HCT116 (cell line): ENCODE measurements at regions not wholly inside any gene's neighbourhood (a gene's known extent, or its start where the extent isn't known, plus 50 kb on each side); places are given as distances from the start of the nearest gene placed in this dataset.

Source experiments
- ATAC-seq: fragments of 200-7000 bp; cut with Tn5 transposase; 2 replicates; pipeline ENCODE4 v1.9.1; 2020; ENCODE audit warnings: mild to moderate bottlenecking, moderate library complexity
- BruUV-seq: library from RNA; stranded (reverse); fragments of 400-500 nt; replicated peaks from 2 replicates; lab custom pipeline; 2021; lab: Mats Ljungman, UMichigan
- CTCF ChIA-PET: fragments of 300-600 bp; sonication (Branson Sonifier 250); formaldehyde crosslinking; loops from one replicate; lab custom pipeline; 2021; ENCODE audit warnings: antibody characterized with exemption; lab: Charles Lee
- POLR2A ChIA-PET: fragments of 300-600, 350-600 bp; sonication (Branson Sonifier 250); formaldehyde crosslinking; loops from one replicate; lab custom pipeline; 2021; ENCODE audit warnings: antibody characterized with exemption; lab: Charles Lee
- RAD21 ChIA-PET, 2 experiments: fragments of 300-600 bp; sonication (Branson Sonifier 250); formaldehyde crosslinking; loops; one replicate each; lab custom pipeline; 2023; ENCODE audit warnings: low total read pairs in 2 of 2; ENCODE audit not compliant: uncharacterized antibody in 2 of 2, unreplicated experiment in 2 of 2, low non-redundant PET in 1 of 2; lab: Charles Lee
- DNase-seq: peaks from one replicate; pipeline ENCODE4 v3.0.0-alpha.2; 2010; ENCODE audit warnings: low read depth, low spot score
- H2AFZ ChIP-seq: fragments of 200-600 bp; shearing (Covaris generic), sonication (generic); 2 replicates; pipeline ENCODE4 v1.6.1; 2017; ENCODE audit warnings: low read depth, mixed run types, mixed read lengths, antibody characterized with exemption, low read length; ENCODE audit not compliant: poor library complexity, severe bottlenecking
- H3K27ac ChIP-seq: 2 replicates; pipeline ENCODE4 v1.5.1; 2012; ENCODE audit warnings: low read depth, low read length
- H3K27me3 ChIP-seq: fragments of 200-600 bp; sonication (generic); 2 replicates; pipeline ENCODE4 v1.6.1; 2016; ENCODE audit warnings: mixed run types, low read length, mixed read lengths; ENCODE audit not compliant: insufficient read depth
- H3K36me3 ChIP-seq, 2 experiments: fragments of 200-500 bp in 1 of 2; fragments of 200-600 bp in 1 of 2; sonication (Bioruptor generic) in 1 of 2; sonication (generic) in 1 of 2; 2 replicates each; pipeline versions ENCODE4 v1.5.1 to v1.6.1; 2014 to 2016; ENCODE audit warnings: low read length in 2 of 2, inconsistent platforms in 1 of 2, mixed read lengths in 1 of 2, mixed run types in 1 of 2; ENCODE audit not compliant: insufficient read depth in 2 of 2, control insufficient read depth in 1 of 2
- H3K4me1 ChIP-seq, 2 experiments: fragments of 200-600 bp in 1 of 2; sonication (generic) in 1 of 2; 2 replicates each; pipeline versions ENCODE4 v1.5.1 to v1.6.1; 2012 to 2017; ENCODE audit warnings: low read length in 2 of 2, inconsistent platforms in 1 of 2, mild to moderate bottlenecking in 1 of 2, mixed read lengths in 1 of 2, mixed run types in 1 of 2, moderate library complexity in 1 of 2; ENCODE audit not compliant: insufficient read depth in 2 of 2, control insufficient read depth in 1 of 2
- H3K4me2 ChIP-seq: fragments of 200-600 bp; sonication (generic); 2 replicates; pipeline ENCODE4 v1.6.1; 2017; ENCODE audit warnings: mixed run types, low read length, mixed read lengths
- H3K4me3 ChIP-seq, 2 experiments: fragments of 200-600 bp in 1 of 2; sonication (generic) in 1 of 2; replicated peaks in 1 of 2; 2 replicates each; pipeline ENCODE4 v1.5.1; 2011 to 2016; ENCODE audit warnings: low read length in 2 of 2, control low read depth in 1 of 2, low read depth in 1 of 2, mild to moderate bottlenecking in 1 of 2, mixed read lengths in 1 of 2, mixed run types in 1 of 2
- H3K79me2 ChIP-seq: fragments of 200-600 bp; sonication (generic); 2 replicates; pipeline ENCODE4 v1.6.1; 2017; ENCODE audit warnings: mild to moderate bottlenecking, mixed run types, low read length, moderate library complexity, mixed read lengths; ENCODE audit not compliant: insufficient read depth
- H3K9ac ChIP-seq: fragments of 200-600 bp; sonication (generic); 2 replicates; pipeline ENCODE4 v1.6.1; 2016; ENCODE audit warnings: low read length, mixed read lengths
- H3K9me2 ChIP-seq: fragments of 200-600 bp; sonication (generic), shearing (Covaris generic); 2 replicates; pipeline ENCODE4 v1.6.1; 2017; ENCODE audit warnings: mixed run types, mild to moderate bottlenecking, moderate library complexity; ENCODE audit not compliant: insufficient read depth
- H3K9me3 ChIP-seq, 2 experiments: fragments of 200-500 bp in 1 of 2; fragments of 200-600 bp in 1 of 2; sonication (Bioruptor generic) in 1 of 2; sonication (generic) in 1 of 2; 2 replicates each; pipeline ENCODE4 v1.6.1; 2014 to 2017; ENCODE audit warnings: low read length in 2 of 2, mixed read lengths in 2 of 2, inconsistent platforms in 1 of 2, low read depth in 1 of 2, mild to moderate bottlenecking in 1 of 2, mixed run types in 1 of 2, moderate library complexity in 1 of 2; ENCODE audit not compliant: control insufficient read depth in 1 of 2, insufficient read depth in 1 of 2
- H4K20me1 ChIP-seq: fragments of 200-600 bp; sonication (generic), shearing (Covaris generic); 2 replicates; pipeline ENCODE4 v1.6.1; 2017; ENCODE audit warnings: mixed run types, mild to moderate bottlenecking, moderate library complexity; ENCODE audit not compliant: insufficient read depth
- CEBPB ChIP-seq: IDR thresholded peaks from 2 replicates; pipeline ENCODE4 v1.6.1; 2012; ENCODE audit warnings: low read depth
- EGR1 ChIP-seq: IDR thresholded peaks from 2 replicates; pipeline ENCODE4 v1.6.1; 2012; ENCODE audit warnings: low read depth
- ELF1 ChIP-seq: IDR thresholded peaks from 2 replicates; pipeline ENCODE4 v1.6.1; 2012; ENCODE audit warnings: low read depth, borderline replicate concordance
- EZH2 ChIP-seq: fragments of 200-600 bp; sonication (generic); IDR thresholded peaks from 2 replicates; pipeline ENCODE4 v1.6.1; 2017; ENCODE audit warnings: antibody characterized with exemption, mixed run types
- EZH2phosphoT487 ChIP-seq: fragments of 200-600 bp; IDR thresholded peaks from 2 replicates; pipeline ENCODE4 v1.6.1; 2018; ENCODE audit warnings: antibody characterized with exemption, borderline replicate concordance
- FOSL1 ChIP-seq: IDR thresholded peaks from 2 replicates; pipeline ENCODE4 v1.6.1; 2012; ENCODE audit warnings: low read depth
- POLR2A ChIP-seq: IDR thresholded peaks from 2 replicates; pipeline ENCODE4 v1.7.0; 2011; ENCODE audit warnings: borderline replicate concordance; ENCODE audit not compliant: insufficient read depth, insufficient read length; ENCODE audit errors: extremely low read depth
- POLR2AphosphoS5 ChIP-seq: IDR thresholded peaks from 2 replicates; pipeline ENCODE4 v1.6.1; 2011; ENCODE audit warnings: mild to moderate bottlenecking, low read depth, low read length, moderate library complexity
- RAD21 ChIP-seq: IDR thresholded peaks from 2 replicates; pipeline ENCODE4 v1.6.1; 2012; ENCODE audit warnings: low read depth, mild to moderate bottlenecking
- SIN3A ChIP-seq: IDR thresholded peaks from 2 replicates; pipeline ENCODE4 v1.6.1; 2012; ENCODE audit warnings: low read depth
- SRF ChIP-seq: IDR thresholded peaks from 2 replicates; pipeline ENCODE4 v1.6.1; 2012; ENCODE audit warnings: low read depth
- ZFX ChIP-seq: fragments of 450-650 bp; IDR thresholded peaks from 2 replicates; pipeline ENCODE4 v1.6.1; 2017
- ZNF274 ChIP-seq: fragments of 200-500 bp; sonication (Bioruptor generic); IDR thresholded peaks from 2 replicates; pipeline ENCODE4 v1.6.1; 2014; ENCODE audit warnings: mild to moderate bottlenecking, low read depth, low read length, inconsistent platforms
- intact Hi-C: fragments of 100-400 bp; cut with micrococcal nuclease; formaldehyde crosslinking; loops from 2 replicates; pipeline ENCODE4 v1.10.0; 2022
- TF ChIP-seq, protein P1 (sequence below): IDR thresholded peaks from 2 replicates; pipeline ENCODE4 v1.6.1; 2012; ENCODE audit warnings: low read depth
- TF ChIP-seq, protein P2 (sequence below): IDR thresholded peaks from 2 replicates; pipeline ENCODE4 v1.6.1; 2011; ENCODE audit warnings: mild to moderate bottlenecking, low read length, moderate library complexity; ENCODE audit not compliant: insufficient replicate concordance; ENCODE audit errors: extremely low read depth
- TF ChIP-seq, protein P3 (sequence below): IDR thresholded peaks from 2 replicates; pipeline ENCODE4 v1.6.1; 2012
- TF ChIP-seq, protein P4 (sequence below): IDR thresholded peaks from 2 replicates; pipeline ENCODE4 v1.6.1; 2012

DNA sequence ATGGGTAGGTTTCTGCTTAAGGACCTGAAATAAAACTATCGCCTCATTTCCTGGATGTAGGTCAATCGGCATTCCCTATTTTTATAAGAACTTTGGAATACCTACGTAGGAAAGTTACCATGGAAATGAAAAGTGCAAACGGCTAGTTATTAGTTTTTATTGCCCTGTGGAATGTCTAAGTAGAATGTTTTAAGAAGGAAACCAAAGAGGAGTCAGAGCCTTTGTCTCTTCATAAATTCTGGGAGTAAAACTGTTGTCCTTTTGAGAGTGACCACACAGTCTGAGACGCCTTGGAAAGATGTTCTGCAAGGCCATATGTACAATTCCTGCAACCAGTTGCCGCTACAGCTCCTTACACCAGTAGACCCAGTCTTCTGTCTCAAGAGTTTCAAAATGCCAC is 176.0 kb upstream of the SEL1L start:
- Histone ChIP-seq H3K9me2 (no peaks in the 10 kb centered on the region), H3K4me2 (no peak overlapping the region), H3K36me3 (no peaks in the 10 kb centered on the region), H3K27ac (no peak overlapping the region), H4K20me1 (no peaks in the 10 kb centered on the region), H3K9me3 (no peaks in the 10 kb centered on the region), H3K4me1 (no peaks in the 10 kb centered on the region), H3K27me3 (no peaks in the 10 kb centered on the region), H3K4me3 (no peak overlapping the region), H3K9ac (no peak overlapping the region), H3K79me2 (no peaks in the 10 kb centered on the region), H2AFZ (no peak overlapping the region)
- no peak for TF ChIP-seq EGR1
- no peak for TF ChIP-seq EZH2phosphoT487
- no peak for TF ChIP-seq EZH2
- TF ChIP-seq RAD21, result no peak
- TF ChIP-seq SRF, result no peak
- TF ChIP-seq POLR2A, result no peak
- no peak for TF ChIP-seq CEBPB
- TF ChIP-seq ZFX, result no peak
- TF ChIP-seq, protein P1, sequence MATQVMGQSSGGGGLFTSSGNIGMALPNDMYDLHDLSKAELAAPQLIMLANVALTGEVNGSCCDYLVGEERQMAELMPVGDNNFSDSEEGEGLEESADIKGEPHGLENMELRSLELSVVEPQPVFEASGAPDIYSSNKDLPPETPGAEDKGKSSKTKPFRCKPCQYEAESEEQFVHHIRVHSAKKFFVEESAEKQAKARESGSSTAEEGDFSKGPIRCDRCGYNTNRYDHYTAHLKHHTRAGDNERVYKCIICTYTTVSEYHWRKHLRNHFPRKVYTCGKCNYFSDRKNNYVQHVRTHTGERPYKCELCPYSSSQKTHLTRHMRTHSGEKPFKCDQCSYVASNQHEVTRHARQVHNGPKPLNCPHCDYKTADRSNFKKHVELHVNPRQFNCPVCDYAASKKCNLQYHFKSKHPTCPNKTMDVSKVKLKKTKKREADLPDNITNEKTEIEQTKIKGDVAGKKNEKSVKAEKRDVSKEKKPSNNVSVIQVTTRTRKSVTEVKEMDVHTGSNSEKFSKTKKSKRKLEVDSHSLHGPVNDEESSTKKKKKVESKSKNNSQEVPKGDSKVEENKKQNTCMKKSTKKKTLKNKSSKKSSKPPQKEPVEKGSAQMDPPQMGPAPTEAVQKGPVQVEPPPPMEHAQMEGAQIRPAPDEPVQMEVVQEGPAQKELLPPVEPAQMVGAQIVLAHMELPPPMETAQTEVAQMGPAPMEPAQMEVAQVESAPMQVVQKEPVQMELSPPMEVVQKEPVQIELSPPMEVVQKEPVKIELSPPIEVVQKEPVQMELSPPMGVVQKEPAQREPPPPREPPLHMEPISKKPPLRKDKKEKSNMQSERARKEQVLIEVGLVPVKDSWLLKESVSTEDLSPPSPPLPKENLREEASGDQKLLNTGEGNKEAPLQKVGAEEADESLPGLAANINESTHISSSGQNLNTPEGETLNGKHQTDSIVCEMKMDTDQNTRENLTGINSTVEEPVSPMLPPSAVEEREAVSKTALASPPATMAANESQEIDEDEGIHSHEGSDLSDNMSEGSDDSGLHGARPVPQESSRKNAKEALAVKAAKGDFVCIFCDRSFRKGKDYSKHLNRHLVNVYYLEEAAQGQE, result no peak
- no peak for TF ChIP-seq POLR2AphosphoS5
- no peak for TF ChIP-seq FOSL1
- TF ChIP-seq, protein P2, sequence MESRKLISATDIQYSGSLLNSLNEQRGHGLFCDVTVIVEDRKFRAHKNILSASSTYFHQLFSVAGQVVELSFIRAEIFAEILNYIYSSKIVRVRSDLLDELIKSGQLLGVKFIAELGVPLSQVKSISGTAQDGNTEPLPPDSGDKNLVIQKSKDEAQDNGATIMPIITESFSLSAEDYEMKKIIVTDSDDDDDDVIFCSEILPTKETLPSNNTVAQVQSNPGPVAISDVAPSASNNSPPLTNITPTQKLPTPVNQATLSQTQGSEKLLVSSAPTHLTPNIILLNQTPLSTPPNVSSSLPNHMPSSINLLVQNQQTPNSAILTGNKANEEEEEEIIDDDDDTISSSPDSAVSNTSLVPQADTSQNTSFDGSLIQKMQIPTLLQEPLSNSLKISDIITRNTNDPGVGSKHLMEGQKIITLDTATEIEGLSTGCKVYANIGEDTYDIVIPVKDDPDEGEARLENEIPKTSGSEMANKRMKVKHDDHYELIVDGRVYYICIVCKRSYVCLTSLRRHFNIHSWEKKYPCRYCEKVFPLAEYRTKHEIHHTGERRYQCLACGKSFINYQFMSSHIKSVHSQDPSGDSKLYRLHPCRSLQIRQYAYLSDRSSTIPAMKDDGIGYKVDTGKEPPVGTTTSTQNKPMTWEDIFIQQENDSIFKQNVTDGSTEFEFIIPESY, result no peak
- no peak for TF ChIP-seq SIN3A
- TF ChIP-seq, protein P3, sequence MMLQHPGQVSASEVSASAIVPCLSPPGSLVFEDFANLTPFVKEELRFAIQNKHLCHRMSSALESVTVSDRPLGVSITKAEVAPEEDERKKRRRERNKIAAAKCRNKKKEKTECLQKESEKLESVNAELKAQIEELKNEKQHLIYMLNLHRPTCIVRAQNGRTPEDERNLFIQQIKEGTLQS, result no peak
- no peak for TF ChIP-seq ELF1
- TF ChIP-seq, protein P4, sequence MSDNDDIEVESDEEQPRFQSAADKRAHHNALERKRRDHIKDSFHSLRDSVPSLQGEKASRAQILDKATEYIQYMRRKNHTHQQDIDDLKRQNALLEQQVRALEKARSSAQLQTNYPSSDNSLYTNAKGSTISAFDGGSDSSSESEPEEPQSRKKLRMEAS, result no peak
- TF ChIP-seq ZNF274, result no peak
- ChIA-PET RAD21 (no interaction called here), POLR2A (no interaction called here), CTCF (interaction anchor here (1.4 kb wide), 1 partner anchor 84 kb away, joined by 3 read pairs; no protein-coding TSS in a partner anchor)
- no TSS peak for BruUV-seq
- ATAC-seq (no peak), DNase-seq (no peak)
- intact Hi-C loops, result no loop called here
